ENCODE measurements at regions not wholly inside any gene's neighbourhood (a gene's known extent, or its start where the extent isn't known, plus 50 kb on each side); places are given as distances from the start of the nearest gene placed in this dataset.

GRCh38 chr4:14701896-14702295, 300.4 kb upstream of the CPEB2 start:
- ChIA-PET CTCF (interaction anchor here (1.1 kb wide), 1 partner anchor 462 kb away, joined by 4 read pairs; no protein-coding TSS in a partner anchor), POLR2A (no interaction called here)
- Histone ChIP-seq H3K27ac (ENCODE audit: extremely low read depth, low read depth, low read length) (no peak overlapping the region), H3K4me1 (ENCODE audit: control insufficient read depth, insufficient read depth, low read length) (no peaks in the 10 kb centered on the region), H3K9me3 (ENCODE audit: control insufficient read depth, insufficient read depth, low read depth, low read length) (no peaks in the 10 kb centered on the region), H3K36me3 (ENCODE audit: control insufficient read depth in 2 of 2, insufficient read depth in 1 of 2, low read length in 2 of 2) (no peaks in the 10 kb centered on the region), H3K4me3 (ENCODE audit: low read depth, low read length) (no peak overlapping the region)
- no peak for TF ChIP-seq ZBTB20 (tag by site-specific recombination; IDR thresholded peaks at IDR 0.05)
- TF ChIP-seq FEZF1 (tag by site-specific recombination; IDR thresholded peaks at IDR 0.05), result no peak
- no peak for TF ChIP-seq ZBTB17 (tag by site-specific recombination; IDR thresholded peaks at IDR 0.05)
- no peak for TF ChIP-seq ZNF707 (tag by site-specific recombination; IDR thresholded peaks at IDR 0.05)
- TF ChIP-seq GFI1B (tag by site-specific recombination; IDR thresholded peaks at IDR 0.05), result no peak
- no peak for TF ChIP-seq ZNF837 (tag by site-specific recombination; IDR thresholded peaks at IDR 0.05)
- TF ChIP-seq CTCF (tag by site-specific recombination; IDR thresholded peaks at IDR 0.05), result no peak
- no peak for TF ChIP-seq ZNF274 (IDR thresholded peaks at IDR 0.05; ENCODE audit: low read length)
- TF ChIP-seq ZNF274 (tag by site-specific recombination; IDR thresholded peaks at IDR 0.05; ENCODE audit: borderline replicate concordance), result no peak
- no peak for TF ChIP-seq HOXC10 (CRISPR knock-in tag; IDR thresholded peaks at IDR 0.05)
- TF ChIP-seq ZNF777 (tag by site-specific recombination; IDR thresholded peaks at IDR 0.05; ENCODE audit: borderline replicate concordance), result no peak
- no peak for TF ChIP-seq ZNF76 (tag by site-specific recombination; IDR thresholded peaks at IDR 0.05; ENCODE audit: borderline replicate concordance, low read depth)
- TF ChIP-seq ZNF548 (tag by site-specific recombination; IDR thresholded peaks at IDR 0.05), result no peak
- no peak for TF ChIP-seq ZNF664 (tag by site-specific recombination; IDR thresholded peaks at IDR 0.05)
- no peak for TF ChIP-seq ZNF658 (tag by site-specific recombination; IDR thresholded peaks at IDR 0.05)
- TF ChIP-seq ZNF670 (tag by site-specific recombination; IDR thresholded peaks at IDR 0.05; ENCODE audit: low read depth), result no peak
- no peak for TF ChIP-seq TRIM28 (IDR thresholded peaks at IDR 0.05; ENCODE audit: borderline replicate concordance, low read length)
- TF ChIP-seq ZNF24 (tag by site-specific recombination; IDR thresholded peaks at IDR 0.05), result no peak
- TF ChIP-seq PRDM2 (tag by site-specific recombination; IDR thresholded peaks at IDR 0.05; ENCODE audit: borderline replicate concordance), result no peak
- no peak for TF ChIP-seq PATZ1 (tag by site-specific recombination; IDR thresholded peaks at IDR 0.05)
- no peak for TF ChIP-seq ZIC2 (tag by site-specific recombination; IDR thresholded peaks at IDR 0.05)

Measured in HEK293 (cell line).